Medulla oblongata (tissue), 1 donor: ENCODE measurements at regions not wholly inside any gene's neighbourhood (a gene's known extent, or its start where the extent isn't known, plus 50 kb on each side); places are given as distances from the start of the nearest gene placed in this dataset.
"Not testable (repeated sequence)": the region's sequence is repeated elsewhere in the genome, so short reads cannot be mapped to it uniquely, and the experiment has no call there.

ENCODE experiments used
- DNase-seq: peaks from one replicate; pipeline ENCODE4 v3.0.0-alpha.2; 2015; ENCODE audit errors: extremely low spot score

GRCh38 chr14:37991027-37991426 lies 216.7 kb upstream of the SSTR1 start:
- DNase-seq = no peak

GRCh38 chr14:37992499-37992898 lies 215.2 kb upstream of the SSTR1 start:
- DNase-seq = no peak

GRCh38 chr14:37994846-37995372 lies 212.8 kb upstream of the SSTR1 start:
- no peak for DNase-seq

GRCh38 chr14:37997017-37997416 lies 210.7 kb upstream of the SSTR1 start:
- no peak for DNase-seq

GRCh38 chr14:38000340-38000739 lies 207.4 kb upstream of the SSTR1 start:
- DNase-seq = no peak

- no peak for DNase-seq
Observed at GRCh38 chr14:38001501-38001900, 206.2 kb upstream of the SSTR1 start.

GRCh38 chr14:38003746-38004609 lies 203.7 kb upstream of the SSTR1 start:
- DNase-seq = no peak

- DNase-seq = no peak
Observed at GRCh38 chr14:38004610-38004879, 203.2 kb upstream of the SSTR1 start.

GRCh38 chr14:38011156-38011555 lies 196.5 kb upstream of the SSTR1 start:
- not testable (repeated sequence) for DNase-seq

GRCh38 chr14:38012056-38012455 lies 195.6 kb upstream of the SSTR1 start:
- no peak for DNase-seq

GRCh38 chr14:38016497-38016896 lies 191.2 kb upstream of the SSTR1 start:
- no peak for DNase-seq

- DNase-seq = no peak
Observed at GRCh38 chr14:38021861-38022260, 185.8 kb upstream of the SSTR1 start.

- DNase-seq = no peak
Observed at GRCh38 chr14:38022775-38023174, 184.9 kb upstream of the SSTR1 start.

GRCh38 chr14:38038171-38038570 lies 169.5 kb upstream of the SSTR1 start:
- DNase-seq = no peak

- DNase-seq = no peak
Observed at GRCh38 chr14:38038986-38039385, 168.7 kb upstream of the SSTR1 start.

- DNase-seq = no peak
Observed at GRCh38 chr14:38039496-38039895, 168.2 kb upstream of the SSTR1 start.

GRCh38 chr14:38040411-38040810 lies 167.3 kb upstream of the SSTR1 start:
- no peak for DNase-seq

GRCh38 chr14:38042322-38042721 lies 165.4 kb upstream of the SSTR1 start:
- DNase-seq = no peak

- DNase-seq = no peak
Observed at GRCh38 chr14:38044710-38045109, 163.0 kb upstream of the SSTR1 start.

GRCh38 chr14:38045461-38045860 lies 162.2 kb upstream of the SSTR1 start:
- no peak for DNase-seq

- DNase-seq = no peak
Observed at GRCh38 chr14:38046160-38046559, 161.5 kb upstream of the SSTR1 start.

- no peak for DNase-seq
Observed at GRCh38 chr14:38047195-38047902, 160.4 kb upstream of the SSTR1 start.

- no peak for DNase-seq
Observed at GRCh38 chr14:38053666-38054065, 154.0 kb upstream of the SSTR1 start.
